Muscle of leg (tissue), 3 donors: ENCODE measurements at regions not wholly inside any gene's neighbourhood (a gene's known extent, or its start where the extent isn't known, plus 50 kb on each side); places are given as distances from the start of the nearest gene placed in this dataset.

Experiments used
- DNase-seq: peaks from one replicate; pipeline ENCODE4 v3.0.0; 2013
- H3K27ac ChIP-seq: one replicate; pipeline ENCODE4 v1.5.1; 2013; ENCODE audit warnings: mild to moderate bottlenecking, low read length, control low read depth
- H3K27me3 ChIP-seq: one replicate; pipeline ENCODE4 v1.6.1; 2013; ENCODE audit warnings: low read length; ENCODE audit not compliant: control insufficient read depth, insufficient read depth
- H3K36me3 ChIP-seq: one replicate; pipeline ENCODE4 v1.6.1; 2013; ENCODE audit warnings: low read length; ENCODE audit not compliant: control insufficient read depth, insufficient read depth
- H3K4me1 ChIP-seq: one replicate; pipeline ENCODE4 v1.6.1; 2013; ENCODE audit warnings: low read length; ENCODE audit not compliant: control insufficient read depth, insufficient read depth
- H3K4me3 ChIP-seq: one replicate; pipeline ENCODE4 v1.5.1; 2013; ENCODE audit warnings: low read length, control low read depth
- H3K9me3 ChIP-seq: replicated peaks from 2 replicates; pipeline ENCODE4 v1.6.1; 2013; ENCODE audit warnings: low read depth, low read length; ENCODE audit not compliant: control insufficient read depth
- WGBS: methylation state at CpG from one replicate; pipeline ENCODE4 v1.1.5; 2013; ENCODE audit warnings: missing lambda C conversion rate; ENCODE audit not compliant: insufficient coverage; 5-methylcytosine and 5-hydroxymethylcytosine counted together

DNA sequence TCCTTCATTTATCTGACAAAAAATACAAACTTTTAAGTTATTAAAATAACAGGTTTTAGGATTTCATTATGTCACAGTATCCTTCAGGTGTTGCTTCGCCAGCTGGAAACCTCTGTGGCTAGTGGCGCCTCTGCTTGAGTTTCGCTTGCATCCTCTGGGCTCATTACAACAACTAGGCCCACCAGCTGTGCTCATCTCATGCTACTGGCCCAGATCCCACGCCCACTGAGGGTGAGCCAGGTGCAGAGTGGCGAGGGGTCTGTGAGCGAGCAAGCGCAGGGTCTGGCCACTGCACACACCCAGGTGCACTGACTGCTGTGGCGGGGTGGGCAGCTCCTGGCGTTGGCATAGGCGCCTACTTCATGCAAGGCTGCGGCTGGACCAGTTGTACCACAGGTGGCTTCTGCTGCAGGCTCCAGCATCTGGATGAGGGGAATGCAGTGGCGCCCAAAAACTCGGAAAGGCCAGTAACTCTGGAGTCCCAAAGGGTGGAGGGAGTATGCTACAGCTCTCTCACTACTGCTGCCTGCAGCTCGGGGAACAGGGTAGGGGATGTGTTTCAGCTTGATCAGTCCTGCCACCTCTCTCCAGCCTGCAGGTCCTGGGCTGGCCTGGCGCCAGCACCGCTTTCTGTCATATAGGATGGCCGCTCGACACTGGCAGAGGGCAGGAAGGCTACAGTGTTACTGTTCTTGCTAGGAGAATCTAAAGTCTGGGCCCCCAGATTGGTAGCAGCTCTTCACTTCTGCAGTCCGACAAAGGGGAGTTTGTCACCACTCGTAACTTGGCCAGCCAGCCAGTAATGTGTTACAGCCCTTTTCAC, 452.1 kb downstream of the TUSC1 start:
- Histone ChIP-seq H3K27me3 (no peaks in the 10 kb centered on the region), H3K4me1 (no peaks in the 10 kb centered on the region), H3K27ac (no peak overlapping the region), H3K9me3 (peaks cover 2% of the 10 kb centered on the region), H3K36me3 (no peaks in the 10 kb centered on the region), H3K4me3 (no peak overlapping the region)
- DNase-seq: no peak
- 91% methylated on average over 15 of the region's 20 CpGs for WGBS

DNA sequence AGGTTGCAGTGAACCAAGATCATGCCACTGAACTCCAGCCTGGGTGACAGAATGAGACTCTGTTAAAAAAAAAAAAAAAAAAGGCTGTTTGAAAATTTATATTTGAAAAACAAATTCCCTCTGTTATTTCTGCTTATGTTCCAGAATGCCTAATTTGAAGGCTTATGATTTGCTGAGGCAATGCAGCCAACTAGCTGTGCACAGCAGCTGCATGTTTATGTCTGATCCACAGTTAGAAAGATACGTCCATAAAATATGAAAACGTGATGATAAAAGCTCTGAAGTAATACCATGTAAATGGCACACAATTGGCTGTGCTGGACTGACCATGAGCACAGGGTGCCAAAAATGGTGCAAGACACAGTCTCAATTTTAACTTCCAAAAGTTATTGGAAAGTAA, 453.2 kb downstream of the TUSC1 start:
- Histone ChIP-seq H3K9me3 (peaks cover 2% of the 10 kb centered on the region), H3K36me3 (no peaks in the 10 kb centered on the region), H3K27me3 (no peaks in the 10 kb centered on the region), H3K4me1 (no peaks in the 10 kb centered on the region), H3K27ac (no peak overlapping the region), H3K4me3 (no peak overlapping the region)
- WGBS: 50% methylated on average over 1 of the region's 2 CpGs
- no peak for DNase-seq

DNA sequence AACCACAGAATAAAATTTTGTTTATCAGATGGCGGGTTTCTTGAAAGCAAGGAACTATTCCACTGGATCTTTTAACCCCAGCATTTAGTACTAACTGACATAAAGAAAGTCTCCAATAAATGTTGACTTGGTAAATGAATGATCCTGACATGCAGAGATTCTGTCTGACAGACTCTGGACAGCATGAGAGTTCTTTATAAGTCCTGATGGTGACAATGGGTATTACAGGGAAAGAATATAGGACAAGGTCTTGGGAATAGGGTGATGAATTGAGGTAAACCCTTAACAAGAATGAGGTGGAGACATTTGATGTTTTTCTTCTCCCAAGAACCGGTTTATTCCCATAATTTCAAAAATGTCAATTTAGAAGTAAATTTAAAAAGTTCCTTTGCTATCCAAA, 453.9 kb downstream of the TUSC1 start:
- H3K27ac ChIP-seq: no peak overlapping the region
- DNase-seq: no peak
- peaks cover 2% of the 10 kb centered on the region for H3K9me3 ChIP-seq
- H3K27me3 ChIP-seq: no peaks in the 10 kb centered on the region
- H3K4me3 ChIP-seq: no peak overlapping the region
- no CpG with 5 or more reads among the region's 2 CpGs for WGBS
- no peaks in the 10 kb centered on the region for H3K4me1 ChIP-seq
- H3K36me3 ChIP-seq: no peaks in the 10 kb centered on the region

DNA sequence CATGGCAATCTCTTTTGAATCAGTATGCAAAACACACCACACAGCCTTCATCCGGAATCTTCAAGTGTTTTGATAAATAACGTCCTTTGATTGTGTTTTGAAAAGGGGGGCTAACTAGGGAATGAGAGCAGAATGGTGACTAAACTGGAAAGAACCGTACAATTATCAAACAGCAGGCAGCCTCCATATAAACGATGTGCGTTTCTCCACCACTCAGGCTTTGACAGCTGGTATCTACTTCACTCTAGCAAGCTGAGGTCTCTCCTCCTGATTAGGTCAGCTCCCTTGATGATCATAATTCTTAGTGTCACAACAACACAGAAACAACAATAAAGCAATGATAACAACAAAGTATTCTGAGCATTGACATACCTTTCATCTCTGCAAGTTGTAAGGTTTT, 465.9 kb downstream of the TUSC1 start:
- peaks cover 2% of the 10 kb centered on the region for H3K4me1 ChIP-seq
- 82% methylated on average over 3 of the region's 5 CpGs for WGBS

DNA sequence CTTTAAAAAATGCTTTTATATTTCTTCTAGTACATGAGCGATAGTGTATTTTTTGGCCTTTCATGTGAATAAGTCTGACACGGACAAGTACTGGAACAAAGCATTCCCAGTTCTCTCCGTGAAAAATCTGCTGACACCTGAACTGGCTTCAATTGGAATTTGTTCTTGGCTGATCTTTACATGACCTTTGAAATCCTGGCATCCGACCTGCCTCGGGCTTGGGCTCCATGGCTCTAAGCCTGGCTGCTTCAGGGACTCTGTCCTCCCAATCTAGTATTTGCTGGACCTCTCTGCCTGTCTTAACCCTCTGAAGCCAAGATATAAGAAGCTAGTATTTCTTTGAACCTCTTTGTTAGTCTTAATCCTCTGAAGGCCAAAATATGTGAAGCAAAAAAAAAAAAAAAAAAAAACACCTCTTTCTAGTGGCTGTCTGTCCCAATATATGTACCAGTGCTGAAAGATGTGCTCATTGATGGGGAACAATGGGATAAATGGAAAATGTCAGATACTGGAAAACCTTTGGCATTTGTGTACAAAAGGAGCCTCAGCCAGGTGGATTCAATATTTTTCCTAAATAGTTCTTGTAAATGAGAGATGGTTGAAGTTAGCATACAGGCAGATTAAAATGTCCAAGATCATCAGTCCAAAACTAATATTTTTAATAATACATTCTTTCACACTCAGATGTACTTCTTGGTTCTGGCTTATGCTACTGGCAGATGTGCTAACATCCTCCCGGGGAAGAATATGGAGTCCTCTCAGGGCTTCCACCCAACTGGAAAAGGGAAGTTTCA, 470.6 kb downstream of the TUSC1 start:
- 24% methylated on average over 3 of the region's 6 CpGs for WGBS
- peak; percentile 76 for DNase-seq
- H3K27ac ChIP-seq: no peak overlapping the region
- H3K36me3 ChIP-seq: no peaks in the 10 kb centered on the region
- H3K27me3 ChIP-seq: no peaks in the 10 kb centered on the region
- no peak overlapping the region for H3K4me3 ChIP-seq
- peaks cover 3% of the 10 kb centered on the region for H3K4me1 ChIP-seq
- no peaks in the 10 kb centered on the region for H3K9me3 ChIP-seq

More for the DNA sequence above, 465.9 kb downstream of the TUSC1 start:
- no peak for DNase-seq
- no peaks in the 10 kb centered on the region for H3K27me3 ChIP-seq
- H3K27ac ChIP-seq: no peak overlapping the region
- H3K4me3 ChIP-seq: no peak overlapping the region
- H3K9me3 ChIP-seq: no peaks in the 10 kb centered on the region
- no peaks in the 10 kb centered on the region for H3K36me3 ChIP-seq

DNA sequence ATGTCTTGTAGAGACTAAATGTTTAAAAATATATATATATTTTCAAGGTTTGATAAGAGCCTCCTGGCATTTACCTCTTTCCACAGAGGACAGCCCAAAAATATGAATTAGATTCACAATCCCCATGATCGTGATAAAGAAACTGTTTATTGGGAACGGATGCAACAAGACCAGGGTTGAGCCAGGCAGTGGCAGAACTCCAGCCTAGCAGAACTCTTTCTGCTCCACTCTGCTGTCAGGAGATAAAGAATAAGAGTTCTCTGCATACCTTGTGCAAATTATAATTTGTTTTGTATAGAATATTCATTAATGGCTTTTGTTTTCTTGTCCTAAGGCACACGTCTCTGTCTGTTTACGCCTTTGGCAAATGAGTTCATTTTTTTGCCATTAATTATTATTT, 472.2 kb downstream of the TUSC1 start:
- Histone ChIP-seq H3K27me3 (no peaks in the 10 kb centered on the region), H3K4me1 (peaks cover 3% of the 10 kb centered on the region), H3K9me3 (no peaks in the 10 kb centered on the region), H3K4me3 (no peak overlapping the region), H3K27ac (no peak overlapping the region), H3K36me3 (no peaks in the 10 kb centered on the region)
- peak; percentile 13 for DNase-seq
- no CpG with 5 or more reads among the region's 4 CpGs for WGBS

DNA sequence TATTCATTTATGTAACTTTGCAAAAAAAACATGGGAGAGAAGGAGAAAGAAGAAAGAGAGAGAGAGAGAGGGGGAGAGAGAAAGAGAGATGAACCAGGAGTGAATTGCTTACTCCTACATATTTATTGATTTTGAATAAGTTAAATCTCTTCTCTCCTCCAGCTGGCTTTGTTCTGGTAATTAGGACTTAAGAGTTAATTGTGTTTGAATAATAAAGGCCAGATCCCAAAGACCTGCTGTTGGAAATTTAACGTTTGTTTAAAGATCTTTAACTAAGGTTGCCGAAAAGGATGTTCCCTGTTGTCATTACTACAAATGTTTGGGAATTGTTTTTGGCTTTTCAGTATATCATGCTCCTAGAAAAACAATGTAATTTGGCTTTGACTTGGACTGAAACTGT, 473.0 kb downstream of the TUSC1 start:
- Histone ChIP-seq H3K27me3 (no peaks in the 10 kb centered on the region), H3K4me1 (peaks cover 3% of the 10 kb centered on the region), H3K27ac (no peak overlapping the region), H3K4me3 (no peak overlapping the region), H3K9me3 (no peaks in the 10 kb centered on the region), H3K36me3 (no peaks in the 10 kb centered on the region)
- no CpG with 5 or more reads among the region's 2 CpGs for WGBS
- no peak for DNase-seq

DNA sequence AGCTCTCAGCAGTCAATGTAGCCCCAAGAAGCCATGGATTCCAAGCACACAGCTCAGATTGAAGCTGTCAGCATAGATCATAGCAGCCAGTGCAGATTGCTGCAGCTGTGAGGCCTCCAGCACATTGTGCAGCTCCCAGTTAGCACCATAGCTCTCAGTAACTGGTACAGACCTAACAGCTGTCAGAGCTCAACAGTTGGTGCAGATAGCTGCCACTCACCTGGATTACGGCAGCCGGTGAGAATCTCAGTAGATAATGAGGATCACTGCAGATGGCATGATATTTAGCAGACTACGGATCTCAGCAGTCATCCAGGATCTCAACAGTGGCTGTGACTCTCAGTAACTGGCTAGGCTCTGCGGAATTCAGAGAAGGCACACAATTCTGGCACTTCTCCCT, 500.4 kb downstream of the TUSC1 start:
- no peak overlapping the region for H3K4me3 ChIP-seq
- DNase-seq: no peak
- WGBS: 94% methylated on average over 4 of the region's 4 CpGs
- no peaks in the 10 kb centered on the region for H3K27me3 ChIP-seq
- H3K27ac ChIP-seq: no peak overlapping the region
- H3K9me3 ChIP-seq: peaks cover 5% of the 10 kb centered on the region
- no peaks in the 10 kb centered on the region for H3K4me1 ChIP-seq
- no peaks in the 10 kb centered on the region for H3K36me3 ChIP-seq

DNA sequence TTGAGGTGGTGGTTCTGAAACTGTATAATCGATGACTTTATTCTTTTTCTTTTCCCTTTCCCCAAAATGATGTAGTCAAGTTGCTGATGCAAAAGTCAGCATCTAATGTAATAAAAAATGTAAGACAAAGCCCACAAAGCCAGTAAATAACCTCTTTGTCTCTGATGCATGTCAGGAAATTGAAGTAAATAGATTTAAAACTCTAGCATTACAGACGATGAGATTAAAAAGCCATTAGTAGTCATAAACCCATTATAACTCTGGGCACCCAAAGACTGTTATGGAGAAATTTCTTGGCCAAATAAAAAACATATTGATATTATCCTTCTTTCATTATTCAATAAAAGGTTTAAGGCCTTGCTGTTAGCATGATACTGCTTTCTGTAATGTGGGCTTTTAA, 548.7 kb downstream of the TUSC1 start:
- no peaks in the 10 kb centered on the region for H3K36me3 ChIP-seq
- no peaks in the 10 kb centered on the region for H3K27me3 ChIP-seq
- no CpG with 5 or more reads among the region's 2 CpGs for WGBS
- H3K27ac ChIP-seq: no peak overlapping the region
- no peak overlapping the region for H3K4me3 ChIP-seq
- H3K4me1 ChIP-seq: no peaks in the 10 kb centered on the region
- no peaks in the 10 kb centered on the region for H3K9me3 ChIP-seq
- no peak for DNase-seq

DNA sequence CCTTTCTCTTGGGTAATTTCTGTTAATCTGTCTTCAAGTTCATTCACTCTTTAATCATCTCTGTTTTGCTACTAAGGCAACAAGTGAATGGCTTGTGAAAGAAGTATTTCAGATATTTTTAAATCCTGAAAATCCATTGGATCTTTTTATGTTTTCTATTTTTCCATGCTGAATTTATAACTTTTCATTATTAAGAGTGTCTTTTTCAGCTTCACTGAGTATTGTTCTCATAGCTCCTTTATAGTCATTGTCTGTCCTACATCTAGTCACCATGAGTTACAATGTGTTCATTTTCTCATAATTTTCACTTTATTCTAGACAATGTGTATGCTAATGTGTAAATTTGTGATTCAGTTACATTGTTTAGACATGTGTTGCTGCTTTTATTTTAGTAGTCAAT, 556.4 kb downstream of the TUSC1 start:
- no peak for DNase-seq
- Histone ChIP-seq H3K27ac (no peak overlapping the region), H3K4me3 (no peak overlapping the region), H3K4me1 (no peaks in the 10 kb centered on the region), H3K27me3 (no peaks in the 10 kb centered on the region), H3K9me3 (no peaks in the 10 kb centered on the region), H3K36me3 (no peaks in the 10 kb centered on the region)
